ENCODE measurements at regions not wholly inside any gene's neighbourhood (a gene's known extent, or its start where the extent isn't known, plus 50 kb on each side); places are given as distances from the start of the nearest gene placed in this dataset.

- DNase-seq (ENCODE audit: low read depth, low spot score), result no peak
- TF ChIP-seq POLR2AphosphoS5 (IDR thresholded peaks at IDR 0.05; ENCODE audit: borderline replicate concordance, low read depth, low read length), result no peak
- TF ChIP-seq EZH2 (IDR thresholded peaks at IDR 0.05), result no peak
- TF ChIP-seq FOXP2 (optimal IDR thresholded peaks at IDR 0.05; ENCODE audit: control extremely low read depth, extremely low read length, insufficient read depth), result no peak
- Histone ChIP-seq H3K27ac (no peak overlapping the region), H3K9ac (ENCODE audit: insufficient read length) (no peak overlapping the region), H3K36me3 (ENCODE audit: insufficient read depth, low read length) (no peaks in the 10 kb centered on the region), H3K4me3 (no peak overlapping the region), H3K9me3 (ENCODE audit: low read depth, low read length) (no peaks in the 10 kb centered on the region)
Observed at GRCh38 chr4:119733431-119733830, 104.8 kb upstream of the PDE5A start.

- H3K27ac ChIP-seq, result peak overlapping the region; percentile 49
Observed at GRCh38 chr4:119731778-119732177, 103.2 kb upstream of the PDE5A start.

DNA sequence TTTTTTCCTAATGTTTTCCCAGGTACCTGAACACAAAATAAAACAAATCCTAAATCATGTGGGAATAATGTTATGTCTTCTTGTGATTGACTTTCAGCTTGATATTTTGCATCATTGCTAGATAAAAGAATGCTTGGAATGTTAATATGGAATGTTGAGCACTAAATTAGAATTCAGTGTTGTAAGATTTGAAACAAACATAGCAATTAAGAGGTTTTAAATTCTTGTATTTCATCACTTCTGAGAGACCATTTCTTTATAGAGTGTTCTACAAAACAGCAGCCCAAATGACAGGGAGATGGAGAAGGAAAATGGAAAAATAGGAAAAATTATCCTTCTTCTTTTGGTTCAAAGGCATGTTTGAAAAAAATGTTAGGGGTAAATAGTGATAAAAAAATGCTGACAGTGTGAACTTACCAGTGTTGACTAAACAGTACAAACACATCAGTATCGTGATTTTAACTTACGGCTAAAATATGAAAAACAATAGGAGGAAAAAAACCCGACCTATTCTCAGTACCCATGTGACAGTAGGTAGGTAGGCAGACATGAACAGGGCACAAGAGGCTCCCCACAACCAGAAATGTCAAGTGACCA, 102.6 kb upstream of the PDE5A start:
- no peaks in the 10 kb centered on the region for H3K9me3 ChIP-seq (ENCODE audit: low read depth, low read length)
- peak overlapping the region; percentile 49 for H3K27ac ChIP-seq
- no peaks in the 10 kb centered on the region for H3K36me3 ChIP-seq (ENCODE audit: insufficient read depth, low read length)
- H3K9ac ChIP-seq (ENCODE audit: insufficient read length), result no peak overlapping the region
- TF ChIP-seq POLR2AphosphoS5 (IDR thresholded peaks at IDR 0.05; ENCODE audit: borderline replicate concordance, low read depth, low read length) (no peak), EZH2 (IDR thresholded peaks at IDR 0.05) (no peak), FOXP2 (optimal IDR thresholded peaks at IDR 0.05; ENCODE audit: control extremely low read depth, extremely low read length, insufficient read depth) (no peak)
- DNase-seq (ENCODE audit: low read depth, low spot score), result no peak
- peak overlapping the region; percentile 38 for H3K4me3 ChIP-seq

More at GRCh38 chr4:119731778-119732177, 103.2 kb upstream of the PDE5A start:
- Histone ChIP-seq H3K9ac (ENCODE audit: insufficient read length) (no peak overlapping the region), H3K4me3 (no peak overlapping the region), H3K9me3 (ENCODE audit: low read depth, low read length) (no peaks in the 10 kb centered on the region), H3K36me3 (ENCODE audit: insufficient read depth, low read length) (no peaks in the 10 kb centered on the region)
- TF ChIP-seq FOXP2 (optimal IDR thresholded peaks at IDR 0.05; ENCODE audit: control extremely low read depth, extremely low read length, insufficient read depth) (no peak), EZH2 (IDR thresholded peaks at IDR 0.05) (no peak), POLR2AphosphoS5 (IDR thresholded peaks at IDR 0.05; ENCODE audit: borderline replicate concordance, low read depth, low read length) (no peak)
- DNase-seq (ENCODE audit: low read depth, low spot score), result no peak

- no peak for TF ChIP-seq POLR2AphosphoS5 (IDR thresholded peaks at IDR 0.05; ENCODE audit: borderline replicate concordance, low read depth, low read length)
- TF ChIP-seq EZH2 (IDR thresholded peaks at IDR 0.05), result no peak
- TF ChIP-seq FOXP2 (optimal IDR thresholded peaks at IDR 0.05; ENCODE audit: control extremely low read depth, extremely low read length, insufficient read depth), result no peak
- no peaks in the 10 kb centered on the region for H3K9me3 ChIP-seq (ENCODE audit: low read depth, low read length)
- no peaks in the 10 kb centered on the region for H3K36me3 ChIP-seq (ENCODE audit: insufficient read depth, low read length)
- no peak overlapping the region for H3K4me3 ChIP-seq
- DNase-seq (ENCODE audit: low read depth, low spot score), result no peak
- H3K9ac ChIP-seq (ENCODE audit: insufficient read length), result no peak overlapping the region
- peak overlapping the region; percentile 49 for H3K27ac ChIP-seq
Observed at GRCh38 chr4:119730671-119730950, 102.0 kb upstream of the PDE5A start.

- no peak overlapping the region for H3K4me3 ChIP-seq
- TF ChIP-seq POLR2AphosphoS5 (IDR thresholded peaks at IDR 0.05; ENCODE audit: borderline replicate concordance, low read depth, low read length) (no peak), EZH2 (IDR thresholded peaks at IDR 0.05) (no peak), FOXP2 (optimal IDR thresholded peaks at IDR 0.05; ENCODE audit: control extremely low read depth, extremely low read length, insufficient read depth) (no peak)
- H3K9me3 ChIP-seq (ENCODE audit: low read depth, low read length), result no peaks in the 10 kb centered on the region
- H3K9ac ChIP-seq (ENCODE audit: insufficient read length), result no peak overlapping the region
- peak overlapping the region; percentile 49 for H3K27ac ChIP-seq
- no peaks in the 10 kb centered on the region for H3K36me3 ChIP-seq (ENCODE audit: insufficient read depth, low read length)
- DNase-seq (ENCODE audit: low read depth, low spot score), result no peak
Observed at GRCh38 chr4:119729835-119730670, 101.4 kb upstream of the PDE5A start.

DNA sequence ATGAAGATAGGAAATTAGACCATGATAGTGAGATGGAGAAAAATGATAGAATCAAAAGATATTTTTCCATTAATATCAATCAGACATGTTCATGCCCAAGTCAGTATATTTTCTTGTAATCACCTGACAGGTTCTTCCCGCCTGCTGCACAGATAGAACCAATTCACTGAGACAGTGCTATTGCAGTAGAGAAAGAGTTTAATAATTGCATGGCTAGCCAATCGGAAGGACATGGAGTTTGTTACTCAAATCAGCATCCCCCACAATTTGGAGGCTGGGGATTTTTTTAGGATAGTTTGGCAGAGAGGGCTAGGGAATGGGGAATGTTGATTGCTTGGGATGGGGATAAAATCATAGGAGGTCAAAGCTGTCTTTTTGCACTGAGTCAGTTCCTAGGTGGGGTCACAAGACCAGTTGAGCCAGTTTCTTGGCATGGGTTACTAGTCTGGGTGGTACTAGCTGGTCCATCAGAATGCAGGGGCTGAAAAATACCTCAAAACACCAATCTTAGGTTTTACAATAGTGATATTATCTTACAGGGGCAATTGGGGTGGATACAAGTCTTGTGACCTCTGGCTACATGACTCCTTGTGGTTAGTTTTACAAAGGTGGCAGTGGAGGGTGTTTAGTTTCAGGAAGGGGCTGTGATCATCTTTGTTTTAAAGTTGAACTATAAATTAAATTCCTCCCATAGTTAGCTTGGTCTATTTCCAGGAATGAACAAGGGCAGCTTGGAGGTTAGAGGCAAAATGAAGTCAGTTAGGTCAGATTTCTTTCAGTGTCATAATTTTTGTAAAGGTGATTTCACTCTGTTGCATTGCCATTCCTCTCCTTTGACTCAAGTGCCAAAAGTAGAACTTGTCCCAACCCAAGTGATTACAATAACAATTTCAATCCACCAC, 100.3 kb upstream of the PDE5A start:
- Histone ChIP-seq H3K27ac (no peak overlapping the region), H3K9ac (ENCODE audit: insufficient read length) (no peak overlapping the region), H3K36me3 (ENCODE audit: insufficient read depth, low read length) (no peaks in the 10 kb centered on the region), H3K9me3 (ENCODE audit: low read depth, low read length) (no peaks in the 10 kb centered on the region), H3K4me3 (no peak overlapping the region)
- no peak for DNase-seq (ENCODE audit: low read depth, low spot score)
- TF ChIP-seq POLR2AphosphoS5 (IDR thresholded peaks at IDR 0.05; ENCODE audit: borderline replicate concordance, low read depth, low read length), result no peak
- no peak for TF ChIP-seq EZH2 (IDR thresholded peaks at IDR 0.05)

- TF ChIP-seq FOXP2 (optimal IDR thresholded peaks at IDR 0.05; ENCODE audit: control extremely low read depth, extremely low read length, insufficient read depth), result no peak
- TF ChIP-seq POLR2AphosphoS5 (IDR thresholded peaks at IDR 0.05; ENCODE audit: borderline replicate concordance, low read depth, low read length), result no peak
- TF ChIP-seq EZH2 (IDR thresholded peaks at IDR 0.05), result no peak
- no peaks in the 10 kb centered on the region for H3K36me3 ChIP-seq (ENCODE audit: insufficient read depth, low read length)
- no peak overlapping the region for H3K27ac ChIP-seq
- H3K4me3 ChIP-seq, result no peak overlapping the region
- DNase-seq (ENCODE audit: low read depth, low spot score), result no peak
- no peaks in the 10 kb centered on the region for H3K9me3 ChIP-seq (ENCODE audit: low read depth, low read length)
- no peak overlapping the region for H3K9ac ChIP-seq (ENCODE audit: insufficient read length)
Observed at GRCh38 chr4:119728185-119728584, 99.6 kb upstream of the PDE5A start.

GRCh38 chr4:119726505-119726904, 97.9 kb upstream of the PDE5A start:
- no peak overlapping the region for H3K4me3 ChIP-seq
- no peak for DNase-seq (ENCODE audit: low read depth, low spot score)
- H3K9me3 ChIP-seq (ENCODE audit: low read depth, low read length), result no peaks in the 10 kb centered on the region
- H3K9ac ChIP-seq (ENCODE audit: insufficient read length), result no peak overlapping the region
- H3K27ac ChIP-seq, result no peak overlapping the region
- H3K36me3 ChIP-seq (ENCODE audit: insufficient read depth, low read length), result no peaks in the 10 kb centered on the region
- TF ChIP-seq FOXP2 (optimal IDR thresholded peaks at IDR 0.05; ENCODE audit: control extremely low read depth, extremely low read length, insufficient read depth), result no peak
- no peak for TF ChIP-seq EZH2 (IDR thresholded peaks at IDR 0.05)
- no peak for TF ChIP-seq POLR2AphosphoS5 (IDR thresholded peaks at IDR 0.05; ENCODE audit: borderline replicate concordance, low read depth, low read length)
